Neural cell (in vitro differentiated cells): ENCODE measurements at regions not wholly inside any gene's neighbourhood (a gene's known extent, or its start where the extent isn't known, plus 50 kb on each side); places are given as distances from the start of the nearest gene placed in this dataset.

Source experiments
- EP300 ChIP-seq: fragments of 450-650 bp; conservative IDR thresholded peaks from 2 replicates; pipeline ENCODE4 v1.6.1; 2014; ENCODE audit warnings: antibody characterized with exemption, mild to moderate bottlenecking, moderate library complexity; ENCODE audit not compliant: poor library complexity, severe bottlenecking
- EZH2 ChIP-seq: fragments of 200-600, 300-800 bp; shearing (Covaris generic), sonication (generic); IDR thresholded peaks from 2 replicates; pipeline ENCODE4 v1.6.1; 2014; ENCODE audit warnings: antibody characterized with exemption, low read length, borderline replicate concordance, mild to moderate bottlenecking; ENCODE audit not compliant: insufficient read depth, poor library complexity, severe bottlenecking
- POLR2AphosphoS5 ChIP-seq: IDR thresholded peaks from 2 replicates; pipeline ENCODE4 v1.6.1; 2012
- TAF1 ChIP-seq: IDR thresholded peaks from 2 replicates; pipeline ENCODE4 v1.6.1; 2012; ENCODE audit warnings: low read depth
- TF ChIP-seq, protein P1 (sequence below): fragments of 450-650 bp; IDR thresholded peaks from 2 replicates; pipeline ENCODE4 v1.5.1; 2014; ENCODE audit warnings: antibody characterized with exemption, mild to moderate bottlenecking, moderate library complexity; ENCODE audit not compliant: poor library complexity, severe bottlenecking

DNA sequence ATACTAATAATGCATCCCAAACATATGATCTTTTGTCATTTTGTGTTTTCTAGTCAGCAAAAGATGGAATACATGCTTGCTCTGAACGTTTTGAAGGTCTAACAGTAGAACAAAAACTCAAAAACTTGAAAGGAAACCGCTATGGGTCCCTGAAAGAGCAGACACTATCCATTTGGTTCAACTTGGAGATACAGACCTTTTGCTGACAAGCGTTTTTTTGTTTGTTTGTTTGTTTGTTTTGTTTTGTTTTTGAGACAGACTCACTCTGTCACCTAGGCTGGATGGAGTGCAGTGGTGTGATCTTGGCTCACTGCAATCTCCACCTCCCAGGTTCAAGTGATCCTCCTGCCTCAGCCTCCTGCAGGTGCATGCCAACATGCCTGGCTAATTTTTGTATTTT, 644.3 kb upstream of the PTCHD4 start:
- no peak for TF ChIP-seq EP300
- TF ChIP-seq, protein P1, sequence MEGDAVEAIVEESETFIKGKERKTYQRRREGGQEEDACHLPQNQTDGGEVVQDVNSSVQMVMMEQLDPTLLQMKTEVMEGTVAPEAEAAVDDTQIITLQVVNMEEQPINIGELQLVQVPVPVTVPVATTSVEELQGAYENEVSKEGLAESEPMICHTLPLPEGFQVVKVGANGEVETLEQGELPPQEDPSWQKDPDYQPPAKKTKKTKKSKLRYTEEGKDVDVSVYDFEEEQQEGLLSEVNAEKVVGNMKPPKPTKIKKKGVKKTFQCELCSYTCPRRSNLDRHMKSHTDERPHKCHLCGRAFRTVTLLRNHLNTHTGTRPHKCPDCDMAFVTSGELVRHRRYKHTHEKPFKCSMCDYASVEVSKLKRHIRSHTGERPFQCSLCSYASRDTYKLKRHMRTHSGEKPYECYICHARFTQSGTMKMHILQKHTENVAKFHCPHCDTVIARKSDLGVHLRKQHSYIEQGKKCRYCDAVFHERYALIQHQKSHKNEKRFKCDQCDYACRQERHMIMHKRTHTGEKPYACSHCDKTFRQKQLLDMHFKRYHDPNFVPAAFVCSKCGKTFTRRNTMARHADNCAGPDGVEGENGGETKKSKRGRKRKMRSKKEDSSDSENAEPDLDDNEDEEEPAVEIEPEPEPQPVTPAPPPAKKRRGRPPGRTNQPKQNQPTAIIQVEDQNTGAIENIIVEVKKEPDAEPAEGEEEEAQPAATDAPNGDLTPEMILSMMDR: no peak
- no peak for TF ChIP-seq POLR2AphosphoS5
- no peak for TF ChIP-seq EZH2
- TF ChIP-seq TAF1: no peak
